Colonic mucosa (tissue), 4 donors: ENCODE measurements at regions not wholly inside any gene's neighbourhood (a gene's known extent, or its start where the extent isn't known, plus 50 kb on each side); places are given as distances from the start of the nearest gene placed in this dataset.

ENCODE experiments used
- DNase-seq: peaks from one replicate; pipeline ENCODE4 v3.0.0-alpha.2; 2020
- H3K27ac ChIP-seq: fragments of 200-600 bp; one replicate; pipeline ENCODE4 v1.8.0; 2021
- H3K27me3 ChIP-seq: fragments of 200-600 bp; one replicate; pipeline ENCODE4 v1.8.0; 2021
- H3K36me3 ChIP-seq: fragments of 200-600 bp; one replicate; pipeline ENCODE4 v1.8.0; 2021
- H3K4me1 ChIP-seq: fragments of 200-600 bp; one replicate; pipeline ENCODE4 v1.8.0; 2021; ENCODE audit warnings: mild to moderate bottlenecking
- H3K4me3 ChIP-seq: fragments of 200-600 bp; one replicate; pipeline ENCODE4 v1.8.0; 2021
- H3K9ac ChIP-seq, 2 donors: one replicate each; pipeline ENCODE4 v1.7.0; 2013; ENCODE audit warnings: control low read depth in 2 of 2, low read depth in 2 of 2, low read length in 2 of 2
- H3K9me3 ChIP-seq: fragments of 200-600 bp; one replicate; pipeline ENCODE4 v1.8.0; 2021
- CTCF ChIP-seq: fragments of 200-600 bp; IDR thresholded peaks from one replicate; pipeline ENCODE4 v1.8.0; 2022; ENCODE audit warnings: antibody characterized with exemption, mild to moderate bottlenecking
- intact Hi-C: fragments of 100-400 bp; cut with DNase I; formaldehyde crosslinking; loops from one replicate; pipeline ENCODE4 v1.14.1; 2022
- donor health status: healthy.
- donor health status: DM: no; HTN: no; CAD: no.
- donor health status: DM: no; HTN: no; CAD: no.

GRCh38 chr5:120901199-120901598 lies 437.1 kb downstream of the PRR16 start:
- Histone ChIP-seq H3K27me3 (no peaks in the 10 kb centered on the region), H3K9ac (no peak overlapping the region), H3K9me3 (no peaks in the 10 kb centered on the region), H3K27ac (no peak overlapping the region), H3K36me3 (no peaks in the 10 kb centered on the region), H3K4me3 (no peak overlapping the region), H3K4me1 (no peaks in the 10 kb centered on the region)
- TF ChIP-seq CTCF, result no peak
- no peak for DNase-seq
- intact Hi-C loops, result no loop called here

- H3K9ac ChIP-seq, result no peak overlapping the region
- TF ChIP-seq CTCF, result no peak
- intact Hi-C loops, result no loop called here
- no peaks in the 10 kb centered on the region for H3K27me3 ChIP-seq
- no peak overlapping the region for H3K4me3 ChIP-seq
- H3K9me3 ChIP-seq, result no peaks in the 10 kb centered on the region
- H3K36me3 ChIP-seq, result no peaks in the 10 kb centered on the region
- no peaks in the 10 kb centered on the region for H3K4me1 ChIP-seq
- H3K27ac ChIP-seq, result no peak overlapping the region
- DNase-seq, result no peak
Measured at GRCh38 chr5:120907953-120908352, 443.9 kb downstream of the PRR16 start.

- intact Hi-C loops, result no loop called here
- Histone ChIP-seq H3K36me3 (no peaks in the 10 kb centered on the region), H3K4me3 (no peak overlapping the region), H3K9ac (no peak overlapping the region), H3K4me1 (no peaks in the 10 kb centered on the region), H3K27ac (no peak overlapping the region), H3K27me3 (no peaks in the 10 kb centered on the region), H3K9me3 (no peaks in the 10 kb centered on the region)
- no peak for DNase-seq
- no peak for TF ChIP-seq CTCF
Measured at GRCh38 chr5:120910629-120911028, 446.5 kb downstream of the PRR16 start.

GRCh38 chr5:120913396-120913795 lies 449.3 kb downstream of the PRR16 start:
- DNase-seq, result no peak
- H3K9me3 ChIP-seq, result no peaks in the 10 kb centered on the region
- H3K27ac ChIP-seq, result no peak overlapping the region
- TF ChIP-seq CTCF, result no peak
- H3K4me3 ChIP-seq, result no peak overlapping the region
- H3K9ac ChIP-seq, result no peak overlapping the region
- H3K4me1 ChIP-seq, result no peaks in the 10 kb centered on the region
- intact Hi-C loops, result no loop called here
- H3K36me3 ChIP-seq, result no peaks in the 10 kb centered on the region
- H3K27me3 ChIP-seq, result no peaks in the 10 kb centered on the region

- no peaks in the 10 kb centered on the region for H3K27me3 ChIP-seq
- no peaks in the 10 kb centered on the region for H3K9me3 ChIP-seq
- H3K36me3 ChIP-seq, result no peaks in the 10 kb centered on the region
- DNase-seq, result no peak
- no peak for TF ChIP-seq CTCF
- H3K9ac ChIP-seq, result no peak overlapping the region
- intact Hi-C loops, result no loop called here
- H3K4me1 ChIP-seq, result no peaks in the 10 kb centered on the region
- H3K27ac ChIP-seq, result no peak overlapping the region
- no peak overlapping the region for H3K4me3 ChIP-seq
Measured at GRCh38 chr5:120917214-120917758, 453.2 kb downstream of the PRR16 start.
